ENCODE measurements at regions not wholly inside any gene's neighbourhood (a gene's known extent, or its start where the extent isn't known, plus 50 kb on each side); places are given as distances from the start of the nearest gene placed in this dataset.
"Not testable (repeated sequence)": the region's sequence is repeated elsewhere in the genome, so short reads cannot be mapped to it uniquely, and the experiment has no call there.

DNA sequence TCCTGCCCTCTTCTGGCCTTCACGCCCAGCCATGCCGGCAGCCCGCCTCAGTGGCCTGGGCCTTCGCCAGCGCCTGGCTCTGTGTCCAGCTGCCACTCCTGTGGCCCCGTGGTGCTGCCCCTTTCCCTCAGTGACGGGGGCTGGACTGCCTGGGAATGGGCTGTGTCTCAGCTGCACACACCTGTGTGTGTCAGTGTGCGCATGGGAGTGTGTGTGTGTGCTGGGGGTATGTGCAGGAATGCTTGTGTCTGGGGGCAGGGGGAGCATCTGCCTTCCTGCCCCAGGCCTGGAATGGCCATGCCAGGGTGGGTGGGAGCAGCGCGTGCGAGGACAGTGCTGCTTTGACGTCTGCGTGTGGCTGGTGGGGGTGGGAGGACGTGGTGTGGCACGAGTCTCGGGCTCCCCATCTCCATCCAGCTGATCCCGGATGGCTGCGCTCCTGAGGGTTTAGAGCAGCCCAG is 224.9 kb downstream of the TMEM121 start:
- intact Hi-C loops (cut with micrococcal nuclease); H4K20me1 ChIP-seq (replicated peaks; ENCODE audit: control insufficient read depth, extremely low read depth, insufficient read depth, low read length); dilution Hi-C loops (cut with MboI; ENCODE audit: extremely low pct_ligation_motif_present, low sequenced_read_pairs); H3K36me3 ChIP-seq (ENCODE audit: control insufficient read depth in 2 of 2, extremely low read depth in 1 of 2, insufficient read depth in 2 of 2, low read length in 2 of 2); H3K9ac ChIP-seq (replicated peaks; ENCODE audit: extremely low read depth, insufficient read depth, low read length); H3K4me3 ChIP-seq (replicated peaks in 1 of 3; ENCODE audit: insufficient read depth in 1 of 3, low read depth in 1 of 3, low read length in 3 of 3); CTCF ChIA-PET; H2AFZ ChIP-seq (ENCODE audit: low read depth, low read length); H3K27me3 ChIP-seq (ENCODE audit: control insufficient read depth in 2 of 2, insufficient read depth in 2 of 2, low read length in 2 of 2); BruUV-seq (replicated peaks); H3K9me1 ChIP-seq (replicated peaks; ENCODE audit: control insufficient read depth, extremely low read depth, insufficient read depth, low read length); H3K9me3 ChIP-seq (replicated peaks; ENCODE audit: control insufficient read depth, insufficient read depth, low read length); H3K4me2 ChIP-seq (ENCODE audit: insufficient read depth, low read length); DNase-seq (ENCODE audit: low read depth, low spot score); H3K4me1 ChIP-seq (ENCODE audit: control insufficient read depth, extremely low read depth, insufficient read depth, low read length); H3K27ac ChIP-seq (ENCODE audit: insufficient read depth, low read depth, low read length); POLR2A ChIA-PET; H3K79me2 ChIP-seq (ENCODE audit: control insufficient read depth, insufficient read depth, low read length); FAIRE-seq: not testable (repeated sequence)

DNA sequence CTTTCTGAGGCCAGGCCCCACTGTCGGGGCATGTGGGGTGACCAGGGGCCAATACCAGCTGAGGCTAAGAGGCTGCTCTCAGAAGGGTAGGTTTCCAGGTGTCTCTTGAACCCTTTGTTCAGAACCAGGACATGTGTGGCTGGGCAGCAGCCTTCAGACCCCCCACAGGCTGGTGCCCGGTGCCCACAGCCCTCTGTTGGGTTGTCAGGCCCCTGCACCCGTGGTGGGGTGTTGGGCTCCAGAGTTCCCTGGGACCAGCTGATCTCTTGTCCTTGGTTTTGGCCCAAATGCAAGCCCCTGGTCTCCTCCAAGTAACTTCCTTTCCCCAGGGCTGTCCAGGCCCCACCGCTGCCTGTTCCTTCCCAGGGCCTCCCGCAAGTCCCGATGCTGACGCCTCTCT is 226.0 kb downstream of the TMEM121 start:
- H3K9ac ChIP-seq (replicated peaks; ENCODE audit: extremely low read depth, insufficient read depth, low read length); DNase-seq (ENCODE audit: low read depth, low spot score); BruUV-seq (replicated peaks); H3K4me1 ChIP-seq (ENCODE audit: control insufficient read depth, extremely low read depth, insufficient read depth, low read length); H4K20me1 ChIP-seq (replicated peaks; ENCODE audit: control insufficient read depth, extremely low read depth, insufficient read depth, low read length); H3K27me3 ChIP-seq (ENCODE audit: control insufficient read depth in 2 of 2, insufficient read depth in 2 of 2, low read length in 2 of 2); H3K36me3 ChIP-seq (ENCODE audit: control insufficient read depth in 2 of 2, extremely low read depth in 1 of 2, insufficient read depth in 2 of 2, low read length in 2 of 2); H3K4me3 ChIP-seq (replicated peaks in 1 of 3; ENCODE audit: insufficient read depth in 1 of 3, low read depth in 1 of 3, low read length in 3 of 3); FAIRE-seq; H2AFZ ChIP-seq (ENCODE audit: low read depth, low read length); CTCF ChIA-PET; H3K79me2 ChIP-seq (ENCODE audit: control insufficient read depth, insufficient read depth, low read length); POLR2A ChIA-PET; dilution Hi-C loops (cut with MboI; ENCODE audit: extremely low pct_ligation_motif_present, low sequenced_read_pairs); intact Hi-C loops (cut with micrococcal nuclease); H3K27ac ChIP-seq (ENCODE audit: insufficient read depth, low read depth, low read length); H3K9me3 ChIP-seq (replicated peaks; ENCODE audit: control insufficient read depth, insufficient read depth, low read length); H3K9me1 ChIP-seq (replicated peaks; ENCODE audit: control insufficient read depth, extremely low read depth, insufficient read depth, low read length); H3K4me2 ChIP-seq (ENCODE audit: insufficient read depth, low read length): not testable (repeated sequence)

DNA sequence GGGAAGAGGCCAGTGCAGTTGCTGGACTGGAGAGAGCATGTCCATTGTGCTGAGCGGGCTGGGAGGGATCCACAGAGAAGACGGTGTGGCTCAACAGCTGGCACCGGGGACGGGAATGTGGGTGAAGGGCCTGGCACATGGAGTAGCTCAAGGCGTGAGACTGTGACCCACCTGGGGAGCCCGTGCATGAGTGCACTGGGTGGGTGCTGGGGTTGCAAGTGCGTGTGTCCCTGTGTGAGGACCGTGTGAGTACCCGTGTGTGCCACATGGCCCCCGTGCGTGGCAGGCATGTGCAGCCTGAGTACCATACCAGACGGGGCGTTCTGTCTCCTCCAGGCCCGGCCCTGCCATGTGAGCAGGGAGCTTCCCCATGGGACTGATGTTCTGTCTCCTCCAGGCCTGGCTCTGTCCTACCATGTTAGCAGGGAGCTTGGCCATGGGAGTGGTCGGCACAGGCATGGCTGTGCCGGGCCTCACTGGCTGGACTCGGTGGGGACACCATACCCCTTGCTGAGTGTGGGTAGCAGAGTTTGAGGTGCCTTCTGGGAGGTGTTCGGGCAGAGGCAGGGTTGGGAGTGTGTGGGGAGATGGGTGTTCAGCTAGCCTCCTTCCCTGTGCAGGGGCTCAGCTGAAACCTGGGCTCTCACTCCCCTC is 234.4 kb downstream of the TMEM121 start:
- H3K4me2 ChIP-seq (ENCODE audit: insufficient read depth, low read length), result no peak overlapping the region
- dilution Hi-C loops (cut with MboI; ENCODE audit: extremely low pct_ligation_motif_present, low sequenced_read_pairs) (no loop called here), intact Hi-C loops (cut with micrococcal nuclease) (loop anchor here (2.0 kb wide), 1 partner anchor 144 kb away; no protein-coding TSS in a partner anchor)
- no peak overlapping the region for H3K9ac ChIP-seq (replicated peaks; ENCODE audit: extremely low read depth, insufficient read depth, low read length)
- DNase-seq (ENCODE audit: low read depth, low spot score), result no peak
- CTCF ChIA-PET, result no interaction called here
- no peak overlapping the region for H3K4me3 ChIP-seq (replicated peaks in 1 of 3; ENCODE audit: insufficient read depth in 1 of 3, low read depth in 1 of 3, low read length in 3 of 3)
- H3K4me1 ChIP-seq (ENCODE audit: control insufficient read depth, extremely low read depth, insufficient read depth, low read length), result no peaks in the 10 kb centered on the region
- H3K27me3 ChIP-seq (ENCODE audit: control insufficient read depth in 2 of 2, insufficient read depth in 2 of 2, low read length in 2 of 2), result no peaks in the 10 kb centered on the region
- FAIRE-seq, result no peak
- no peak overlapping the region for H2AFZ ChIP-seq (ENCODE audit: low read depth, low read length)
- no peaks in the 10 kb centered on the region for H4K20me1 ChIP-seq (replicated peaks; ENCODE audit: control insufficient read depth, extremely low read depth, insufficient read depth, low read length)
- no peaks in the 10 kb centered on the region for H3K36me3 ChIP-seq (ENCODE audit: control insufficient read depth in 2 of 2, extremely low read depth in 1 of 2, insufficient read depth in 2 of 2, low read length in 2 of 2)
- H3K27ac ChIP-seq (ENCODE audit: insufficient read depth, low read depth, low read length), result no peak overlapping the region
- TF ChIP-seq POLR2A (IDR thresholded peaks at IDR 0.05; ENCODE audit: low read depth, low read length) (no peak), POLR2AphosphoS5 (IDR thresholded peaks at IDR 0.05; ENCODE audit: insufficient read depth, low read depth, low read length) (no peak), JUN (IDR thresholded peaks at IDR 0.05; ENCODE audit: borderline replicate concordance, insufficient read depth, insufficient read length, low read depth) (no peak), FOS (IDR thresholded peaks at IDR 0.05; ENCODE audit: borderline replicate concordance, insufficient read depth, low read length) (no peak), GATA2 (IDR thresholded peaks at IDR 0.05; ENCODE audit: insufficient read depth, insufficient read length, low read depth, low read length) (no peak), EZH2 (IDR thresholded peaks at IDR 0.05; ENCODE audit: borderline replicate concordance, low read depth, low read length, severe bottlenecking) (no peak), MYC (IDR thresholded peaks at IDR 0.05; ENCODE audit: low read depth, low read length) (no peak)
- TF ChIP-seq, protein P1, sequence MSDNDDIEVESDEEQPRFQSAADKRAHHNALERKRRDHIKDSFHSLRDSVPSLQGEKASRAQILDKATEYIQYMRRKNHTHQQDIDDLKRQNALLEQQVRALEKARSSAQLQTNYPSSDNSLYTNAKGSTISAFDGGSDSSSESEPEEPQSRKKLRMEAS (IDR thresholded peaks at IDR 0.05; ENCODE audit: insufficient read depth, insufficient read length), result no peak
- TF ChIP-seq, protein P2, sequence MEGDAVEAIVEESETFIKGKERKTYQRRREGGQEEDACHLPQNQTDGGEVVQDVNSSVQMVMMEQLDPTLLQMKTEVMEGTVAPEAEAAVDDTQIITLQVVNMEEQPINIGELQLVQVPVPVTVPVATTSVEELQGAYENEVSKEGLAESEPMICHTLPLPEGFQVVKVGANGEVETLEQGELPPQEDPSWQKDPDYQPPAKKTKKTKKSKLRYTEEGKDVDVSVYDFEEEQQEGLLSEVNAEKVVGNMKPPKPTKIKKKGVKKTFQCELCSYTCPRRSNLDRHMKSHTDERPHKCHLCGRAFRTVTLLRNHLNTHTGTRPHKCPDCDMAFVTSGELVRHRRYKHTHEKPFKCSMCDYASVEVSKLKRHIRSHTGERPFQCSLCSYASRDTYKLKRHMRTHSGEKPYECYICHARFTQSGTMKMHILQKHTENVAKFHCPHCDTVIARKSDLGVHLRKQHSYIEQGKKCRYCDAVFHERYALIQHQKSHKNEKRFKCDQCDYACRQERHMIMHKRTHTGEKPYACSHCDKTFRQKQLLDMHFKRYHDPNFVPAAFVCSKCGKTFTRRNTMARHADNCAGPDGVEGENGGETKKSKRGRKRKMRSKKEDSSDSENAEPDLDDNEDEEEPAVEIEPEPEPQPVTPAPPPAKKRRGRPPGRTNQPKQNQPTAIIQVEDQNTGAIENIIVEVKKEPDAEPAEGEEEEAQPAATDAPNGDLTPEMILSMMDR (IDR thresholded peaks at IDR 0.05; ENCODE audit: extremely low read depth in 1 of 2, insufficient read depth in 1 of 2, low read depth in 1 of 2, low read length in 2 of 2), result no peak
- no peaks in the 10 kb centered on the region for H3K9me1 ChIP-seq (replicated peaks; ENCODE audit: control insufficient read depth, extremely low read depth, insufficient read depth, low read length)
- POLR2A ChIA-PET, result no interaction called here
- H3K79me2 ChIP-seq (ENCODE audit: control insufficient read depth, insufficient read depth, low read length), result no peaks in the 10 kb centered on the region
- no TSS peak for BruUV-seq (replicated peaks)
- H3K9me3 ChIP-seq (replicated peaks; ENCODE audit: control insufficient read depth, insufficient read depth, low read length), result no peaks in the 10 kb centered on the region

All from endothelial cell of umbilical vein (primary cell).